ENCODE measurements at regions not wholly inside any gene's neighbourhood (a gene's known extent, or its start where the extent isn't known, plus 50 kb on each side); places are given as distances from the start of the nearest gene placed in this dataset.

DNA sequence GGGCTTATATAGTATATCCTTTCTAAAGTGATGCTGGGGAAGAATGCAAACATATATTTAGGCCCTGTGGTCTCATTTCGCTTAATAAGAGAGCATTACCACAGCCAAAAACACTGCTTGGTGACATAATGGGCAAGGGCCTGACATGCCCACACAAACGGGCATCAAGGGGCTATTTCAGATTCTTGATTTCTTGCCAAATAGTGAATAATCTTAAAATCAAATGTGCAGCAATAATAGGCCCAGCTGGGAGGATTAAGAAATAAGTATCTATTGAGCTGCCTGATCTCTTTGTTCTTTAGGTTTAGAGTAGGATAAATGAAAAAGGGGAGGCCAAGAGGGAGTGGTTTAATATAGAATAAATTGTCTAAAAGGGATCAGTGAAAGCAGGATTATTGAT, 241.0 kb upstream of the GBE1 start:
- no peak for TF ChIP-seq CTCF (IDR thresholded peaks at IDR 0.05)
- no peak for TF ChIP-seq POLR2A (IDR thresholded peaks at IDR 0.05)
- no peak for TF ChIP-seq EP300 (IDR thresholded peaks at IDR 0.05)
